ENCODE measurements at regions not wholly inside any gene's neighbourhood (a gene's known extent, or its start where the extent isn't known, plus 50 kb on each side); places are given as distances from the start of the nearest gene placed in this dataset.

DNA sequence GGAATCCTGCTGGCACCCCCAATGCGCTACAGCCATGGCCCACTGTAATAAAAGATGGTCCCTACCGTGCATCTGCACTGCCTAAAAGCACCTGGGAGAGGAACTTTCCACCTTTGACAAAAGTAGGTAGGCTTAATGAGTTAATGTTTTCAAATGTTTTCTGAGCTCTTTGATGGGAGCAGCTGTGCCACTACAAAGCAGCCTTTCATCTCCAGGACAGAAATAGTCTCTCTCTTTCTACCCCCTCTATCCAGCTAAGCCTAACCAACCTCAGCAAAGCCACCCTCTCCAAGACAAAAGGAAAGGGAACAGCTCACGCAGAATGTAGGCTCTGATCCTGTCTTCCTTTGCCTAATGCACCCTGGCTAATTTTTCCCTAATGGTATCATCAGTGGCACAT, 560.2 kb downstream of the UQCRFS1 start:
- WGBS (ENCODE audit: insufficient coverage, insufficient replicate concordance, low lambda C conversion rate, missing lambda C conversion rate) = 3% methylated on average over 3 of the region's 3 CpGs
- H3K4me3 ChIP-seq = no peak overlapping the region
- ChIA-PET POLR2A (no interaction called here), RAD21 (ENCODE audit: unreplicated experiment) (no interaction called here), SMC1A (ENCODE audit: uncharacterized antibody, unreplicated experiment) (no interaction called here), CTCF (interaction anchor here (0.6 kb wide), 1 partner anchor 703 kb away, joined by 3 read pairs; no protein-coding TSS in a partner anchor)
- no peaks in the 10 kb centered on the region for H3K36me3 ChIP-seq (ENCODE audit: control insufficient read depth in 2 of 2, insufficient read depth in 2 of 2, low read length in 1 of 2)
- no peak overlapping the region for H3K27ac ChIP-seq (ENCODE audit: control insufficient read depth, insufficient read depth)
- H3K9me3 ChIP-seq (replicated peaks; ENCODE audit: control insufficient read depth, insufficient read depth, low read length) = no peaks in the 10 kb centered on the region; the same call in 2 of the 3 replicates
- TF ChIP-seq ZNF207 (IDR thresholded peaks at IDR 0.05; ENCODE audit: borderline replicate concordance) (no peak), NR2F1 (conservative IDR thresholded peaks at IDR 0.05) (no peak), SMARCA5 (IDR thresholded peaks at IDR 0.05) (no peak), RBBP5 (conservative IDR thresholded peaks at IDR 0.05) (no peak), CBX3 (IDR thresholded peaks at IDR 0.05; ENCODE audit: borderline replicate concordance, low read depth) (no peak), RFX5 (IDR thresholded peaks at IDR 0.05; ENCODE audit: low read depth, low read length) (no peak), KAT2A (conservative IDR thresholded peaks at IDR 0.05; ENCODE audit: control insufficient read depth, low read depth, low read length) (no peak), IKZF2 (IDR thresholded peaks at IDR 0.05) (no peak), YY1 (IDR thresholded peaks at IDR 0.05; ENCODE audit: low read depth, low read length) (no peak), NFYB (IDR thresholded peaks at IDR 0.05; ENCODE audit: insufficient read depth, low read depth, low read length) (no peak), SMAD1 (IDR thresholded peaks at IDR 0.05; ENCODE audit: low read depth, partially characterized antibody) (no peak), EED (IDR thresholded peaks at IDR 0.05; ENCODE audit: low read depth) (no peak)
- TF ChIP-seq, protein P1, sequence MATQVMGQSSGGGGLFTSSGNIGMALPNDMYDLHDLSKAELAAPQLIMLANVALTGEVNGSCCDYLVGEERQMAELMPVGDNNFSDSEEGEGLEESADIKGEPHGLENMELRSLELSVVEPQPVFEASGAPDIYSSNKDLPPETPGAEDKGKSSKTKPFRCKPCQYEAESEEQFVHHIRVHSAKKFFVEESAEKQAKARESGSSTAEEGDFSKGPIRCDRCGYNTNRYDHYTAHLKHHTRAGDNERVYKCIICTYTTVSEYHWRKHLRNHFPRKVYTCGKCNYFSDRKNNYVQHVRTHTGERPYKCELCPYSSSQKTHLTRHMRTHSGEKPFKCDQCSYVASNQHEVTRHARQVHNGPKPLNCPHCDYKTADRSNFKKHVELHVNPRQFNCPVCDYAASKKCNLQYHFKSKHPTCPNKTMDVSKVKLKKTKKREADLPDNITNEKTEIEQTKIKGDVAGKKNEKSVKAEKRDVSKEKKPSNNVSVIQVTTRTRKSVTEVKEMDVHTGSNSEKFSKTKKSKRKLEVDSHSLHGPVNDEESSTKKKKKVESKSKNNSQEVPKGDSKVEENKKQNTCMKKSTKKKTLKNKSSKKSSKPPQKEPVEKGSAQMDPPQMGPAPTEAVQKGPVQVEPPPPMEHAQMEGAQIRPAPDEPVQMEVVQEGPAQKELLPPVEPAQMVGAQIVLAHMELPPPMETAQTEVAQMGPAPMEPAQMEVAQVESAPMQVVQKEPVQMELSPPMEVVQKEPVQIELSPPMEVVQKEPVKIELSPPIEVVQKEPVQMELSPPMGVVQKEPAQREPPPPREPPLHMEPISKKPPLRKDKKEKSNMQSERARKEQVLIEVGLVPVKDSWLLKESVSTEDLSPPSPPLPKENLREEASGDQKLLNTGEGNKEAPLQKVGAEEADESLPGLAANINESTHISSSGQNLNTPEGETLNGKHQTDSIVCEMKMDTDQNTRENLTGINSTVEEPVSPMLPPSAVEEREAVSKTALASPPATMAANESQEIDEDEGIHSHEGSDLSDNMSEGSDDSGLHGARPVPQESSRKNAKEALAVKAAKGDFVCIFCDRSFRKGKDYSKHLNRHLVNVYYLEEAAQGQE (IDR thresholded peaks at IDR 0.05; ENCODE audit: low read depth, low read length) = no peak
- TF ChIP-seq, protein P2, sequence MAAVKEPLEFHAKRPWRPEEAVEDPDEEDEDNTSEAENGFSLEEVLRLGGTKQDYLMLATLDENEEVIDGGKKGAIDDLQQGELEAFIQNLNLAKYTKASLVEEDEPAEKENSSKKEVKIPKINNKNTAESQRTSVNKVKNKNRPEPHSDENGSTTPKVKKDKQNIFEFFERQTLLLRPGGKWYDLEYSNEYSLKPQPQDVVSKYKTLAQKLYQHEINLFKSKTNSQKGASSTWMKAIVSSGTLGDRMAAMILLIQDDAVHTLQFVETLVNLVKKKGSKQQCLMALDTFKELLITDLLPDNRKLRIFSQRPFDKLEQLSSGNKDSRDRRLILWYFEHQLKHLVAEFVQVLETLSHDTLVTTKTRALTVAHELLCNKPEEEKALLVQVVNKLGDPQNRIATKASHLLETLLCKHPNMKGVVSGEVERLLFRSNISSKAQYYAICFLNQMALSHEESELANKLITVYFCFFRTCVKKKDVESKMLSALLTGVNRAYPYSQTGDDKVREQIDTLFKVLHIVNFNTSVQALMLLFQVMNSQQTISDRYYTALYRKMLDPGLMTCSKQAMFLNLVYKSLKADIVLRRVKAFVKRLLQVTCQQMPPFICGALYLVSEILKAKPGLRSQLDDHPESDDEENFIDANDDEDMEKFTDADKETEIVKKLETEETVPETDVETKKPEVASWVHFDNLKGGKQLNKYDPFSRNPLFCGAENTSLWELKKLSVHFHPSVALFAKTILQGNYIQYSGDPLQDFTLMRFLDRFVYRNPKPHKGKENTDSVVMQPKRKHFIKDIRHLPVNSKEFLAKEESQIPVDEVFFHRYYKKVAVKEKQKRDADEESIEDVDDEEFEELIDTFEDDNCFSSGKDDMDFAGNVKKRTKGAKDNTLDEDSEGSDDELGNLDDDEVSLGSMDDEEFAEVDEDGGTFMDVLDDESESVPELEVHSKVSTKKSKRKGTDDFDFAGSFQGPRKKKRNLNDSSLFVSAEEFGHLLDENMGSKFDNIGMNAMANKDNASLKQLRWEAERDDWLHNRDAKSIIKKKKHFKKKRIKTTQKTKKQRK (IDR thresholded peaks at IDR 0.05; ENCODE audit: low read depth, low read length) = no peak
- TF ChIP-seq, protein P3, sequence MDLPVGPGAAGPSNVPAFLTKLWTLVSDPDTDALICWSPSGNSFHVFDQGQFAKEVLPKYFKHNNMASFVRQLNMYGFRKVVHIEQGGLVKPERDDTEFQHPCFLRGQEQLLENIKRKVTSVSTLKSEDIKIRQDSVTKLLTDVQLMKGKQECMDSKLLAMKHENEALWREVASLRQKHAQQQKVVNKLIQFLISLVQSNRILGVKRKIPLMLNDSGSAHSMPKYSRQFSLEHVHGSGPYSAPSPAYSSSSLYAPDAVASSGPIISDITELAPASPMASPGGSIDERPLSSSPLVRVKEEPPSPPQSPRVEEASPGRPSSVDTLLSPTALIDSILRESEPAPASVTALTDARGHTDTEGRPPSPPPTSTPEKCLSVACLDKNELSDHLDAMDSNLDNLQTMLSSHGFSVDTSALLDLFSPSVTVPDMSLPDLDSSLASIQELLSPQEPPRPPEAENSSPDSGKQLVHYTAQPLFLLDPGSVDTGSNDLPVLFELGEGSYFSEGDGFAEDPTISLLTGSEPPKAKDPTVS (IDR thresholded peaks at IDR 0.05; ENCODE audit: low read depth, low read length) = no peak
- no peaks in the 10 kb centered on the region for H3K4me1 ChIP-seq (ENCODE audit: control insufficient read depth, insufficient read depth, low read length)
- no peaks in the 10 kb centered on the region for H3K79me2 ChIP-seq (ENCODE audit: control insufficient read depth, insufficient read depth, low read length)
- no peaks in the 10 kb centered on the region for H4K20me1 ChIP-seq (ENCODE audit: control insufficient read depth, insufficient read depth)
- H2AFZ ChIP-seq (ENCODE audit: control insufficient read depth, low read depth, low read length) = no peak overlapping the region
- intact Hi-C loops (cut with micrococcal nuclease; ENCODE audit: unreplicated experiment) (no loop called here), in situ Hi-C loops (cut with MboI) (no loop called here)
- ATAC-seq = no peak
- no TSS peak for BruUV-seq (replicated peaks)
- no peak overlapping the region for H3K9ac ChIP-seq (ENCODE audit: control insufficient read depth, insufficient read depth, low read length)
- no peaks in the 10 kb centered on the region for H3K27me3 ChIP-seq (replicated peaks in 1 of 2; ENCODE audit: control insufficient read depth in 2 of 2, insufficient read depth in 2 of 2, low read length in 1 of 2)
- no peak for FAIRE-seq
- no peak for DNase-seq (ENCODE audit: low read depth, low spot score)
- H3K4me2 ChIP-seq (ENCODE audit: control insufficient read depth, insufficient read depth) = no peak overlapping the region
